Peyer's patch (tissue), 4 donors: ENCODE measurements at regions not wholly inside any gene's neighbourhood (a gene's known extent, or its start where the extent isn't known, plus 50 kb on each side); places are given as distances from the start of the nearest gene placed in this dataset.

ENCODE experiments used
- POLR2A ChIP-seq, 2 donors: fragments of 450-650 bp; IDR thresholded peaks; one replicate each; pipeline ENCODE4 v1.5.1; 2017; ENCODE audit warnings: antibody characterized with exemption in 2 of 2, mild to moderate bottlenecking in 2 of 2, moderate library complexity in 2 of 2
- TF ChIP-seq, protein P1 (sequence below), 6 experiments: fragments of 450-650 bp in 4 of 6; fragments of 200-600 bp in 2 of 6; sonication (generic) in 1 of 6; IDR thresholded peaks; one replicate each; pipeline ENCODE4 v1.5.1; 2017 to 2019; ENCODE audit warnings: antibody characterized with exemption in 6 of 6, mild to moderate bottlenecking in 3 of 6, moderate library complexity in 1 of 6

DNA sequence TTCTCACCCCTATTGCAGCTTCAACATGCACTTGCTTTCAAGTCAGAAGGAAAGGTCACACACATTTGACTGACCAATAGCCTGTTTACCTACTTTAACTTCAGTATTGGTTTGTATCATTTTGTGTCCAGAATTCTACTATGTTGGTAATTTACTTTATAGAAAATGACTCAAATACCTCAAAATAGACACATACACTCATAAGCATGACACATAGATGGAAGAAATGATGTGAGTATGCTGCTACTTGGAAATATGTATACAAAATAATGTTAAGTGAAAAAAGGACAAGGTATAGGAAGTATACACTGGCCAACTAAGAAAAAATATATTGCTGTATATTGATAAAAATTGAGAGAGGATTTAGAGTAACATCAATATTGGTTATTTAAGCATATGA is 98.8 kb upstream of the CASK start:
- TF ChIP-seq, protein P1, sequence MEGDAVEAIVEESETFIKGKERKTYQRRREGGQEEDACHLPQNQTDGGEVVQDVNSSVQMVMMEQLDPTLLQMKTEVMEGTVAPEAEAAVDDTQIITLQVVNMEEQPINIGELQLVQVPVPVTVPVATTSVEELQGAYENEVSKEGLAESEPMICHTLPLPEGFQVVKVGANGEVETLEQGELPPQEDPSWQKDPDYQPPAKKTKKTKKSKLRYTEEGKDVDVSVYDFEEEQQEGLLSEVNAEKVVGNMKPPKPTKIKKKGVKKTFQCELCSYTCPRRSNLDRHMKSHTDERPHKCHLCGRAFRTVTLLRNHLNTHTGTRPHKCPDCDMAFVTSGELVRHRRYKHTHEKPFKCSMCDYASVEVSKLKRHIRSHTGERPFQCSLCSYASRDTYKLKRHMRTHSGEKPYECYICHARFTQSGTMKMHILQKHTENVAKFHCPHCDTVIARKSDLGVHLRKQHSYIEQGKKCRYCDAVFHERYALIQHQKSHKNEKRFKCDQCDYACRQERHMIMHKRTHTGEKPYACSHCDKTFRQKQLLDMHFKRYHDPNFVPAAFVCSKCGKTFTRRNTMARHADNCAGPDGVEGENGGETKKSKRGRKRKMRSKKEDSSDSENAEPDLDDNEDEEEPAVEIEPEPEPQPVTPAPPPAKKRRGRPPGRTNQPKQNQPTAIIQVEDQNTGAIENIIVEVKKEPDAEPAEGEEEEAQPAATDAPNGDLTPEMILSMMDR (IDR thresholded peaks at IDR 0.05), result no peak
- TF ChIP-seq POLR2A (IDR thresholded peaks at IDR 0.05), result no peak
